Right lobe of liver (tissue), 4 donors: ENCODE measurements at regions not wholly inside any gene's neighbourhood (a gene's known extent, or its start where the extent isn't known, plus 50 kb on each side); places are given as distances from the start of the nearest gene placed in this dataset.

ENCODE experiments used
- CTCF ChIP-seq, 4 donors: fragments of 200-600 bp in 3 of 4; fragments of 450-650 bp in 1 of 4; IDR thresholded peaks; one replicate each; pipeline versions ENCODE4 v1.5.1 to v1.8.0; 2016 to 2022; ENCODE audit warnings: antibody characterized with exemption in 4 of 4, mild to moderate bottlenecking in 2 of 4
- POLR2A ChIP-seq: fragments of 450-650 bp; IDR thresholded peaks from one replicate; pipeline ENCODE4 v1.6.1; 2017; ENCODE audit warnings: antibody characterized with exemption, mild to moderate bottlenecking
- donor health status: DM: no; HTN: no; CAD: no.
- donor health status: DM: no; HTN: no; CAD: no.
- donor health status: DM: no; HTN: yes; CAD: no.

- no peak for TF ChIP-seq CTCF (IDR thresholded peaks at IDR 0.05)
- TF ChIP-seq POLR2A = no peak
These were observed 313.6 kb upstream of the C1orf87 start for GRCh38 chr1:60387175-60387574.
